ENCODE measurements at regions not wholly inside any gene's neighbourhood (a gene's known extent, or its start where the extent isn't known, plus 50 kb on each side); places are given as distances from the start of the nearest gene placed in this dataset.

DNA sequence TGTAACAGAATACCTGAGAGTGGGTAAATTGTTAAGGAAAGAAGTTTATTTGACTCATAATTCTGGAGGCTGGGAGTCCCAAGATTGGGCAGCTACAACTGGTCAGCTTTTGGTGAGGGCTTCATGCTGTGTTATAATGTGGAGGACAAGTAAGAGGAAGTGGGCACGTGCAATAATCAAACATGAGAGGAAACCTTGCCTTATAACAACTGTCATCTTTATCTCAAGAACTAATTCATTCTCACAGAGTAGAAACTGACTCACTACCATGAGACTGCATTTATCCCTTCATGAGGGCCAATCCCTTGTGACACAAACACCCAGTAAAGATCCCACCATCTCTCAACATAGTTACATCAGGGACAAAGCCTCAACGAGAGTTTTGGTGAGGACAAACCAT, 318.1 kb upstream of the NT5C1B start:
- POLR2A ChIA-PET: no interaction called here
- Histone ChIP-seq H3K9ac (ENCODE audit: insufficient read depth in 1 of 2, low read depth in 2 of 2, low read length in 2 of 2) (no peak overlapping the region), H3K27ac (ENCODE audit: extremely low read depth, low read depth, low read length) (no peak overlapping the region), H3K4me1 (replicated peaks in 1 of 2; ENCODE audit: control insufficient read depth in 2 of 2, insufficient read depth in 2 of 2, low read length in 2 of 2) (no peaks in the 10 kb centered on the region), H3K9me1 (ENCODE audit: control insufficient read depth, insufficient read depth, low read length) (no peaks in the 10 kb centered on the region), H2AFZ (ENCODE audit: low read depth, low read length) (no peak overlapping the region), H3K36me3 (ENCODE audit: control insufficient read depth, insufficient read depth, low read length) (no peaks in the 10 kb centered on the region), H3K4me3 (no peak overlapping the region), H4K20me1 (replicated peaks; ENCODE audit: control insufficient read depth, insufficient read depth, low read length) (no peaks in the 10 kb centered on the region), H3K9me3 (replicated peaks; ENCODE audit: control insufficient read depth, insufficient read depth, low read depth, low read length) (no peaks in the 10 kb centered on the region), H3K4me2 (ENCODE audit: insufficient read depth, low read length) (no peak overlapping the region), H3K79me2 (ENCODE audit: control insufficient read depth, insufficient read depth, low read length) (no peaks in the 10 kb centered on the region), H3K27me3 (ENCODE audit: control insufficient read depth in 2 of 2, insufficient read depth in 2 of 2, low read length in 2 of 2) (no peaks in the 10 kb centered on the region)
- 0% methylated on average over 2 of the region's 2 CpGs for WGBS (ENCODE audit: insufficient coverage, low coverage, missing lambda C conversion rate)
- DNase-seq (ENCODE audit: extremely low read depth in 1 of 4, low spot score in 3 of 4): no peak
- no peak for FAIRE-seq
- TF ChIP-seq, protein P1, sequence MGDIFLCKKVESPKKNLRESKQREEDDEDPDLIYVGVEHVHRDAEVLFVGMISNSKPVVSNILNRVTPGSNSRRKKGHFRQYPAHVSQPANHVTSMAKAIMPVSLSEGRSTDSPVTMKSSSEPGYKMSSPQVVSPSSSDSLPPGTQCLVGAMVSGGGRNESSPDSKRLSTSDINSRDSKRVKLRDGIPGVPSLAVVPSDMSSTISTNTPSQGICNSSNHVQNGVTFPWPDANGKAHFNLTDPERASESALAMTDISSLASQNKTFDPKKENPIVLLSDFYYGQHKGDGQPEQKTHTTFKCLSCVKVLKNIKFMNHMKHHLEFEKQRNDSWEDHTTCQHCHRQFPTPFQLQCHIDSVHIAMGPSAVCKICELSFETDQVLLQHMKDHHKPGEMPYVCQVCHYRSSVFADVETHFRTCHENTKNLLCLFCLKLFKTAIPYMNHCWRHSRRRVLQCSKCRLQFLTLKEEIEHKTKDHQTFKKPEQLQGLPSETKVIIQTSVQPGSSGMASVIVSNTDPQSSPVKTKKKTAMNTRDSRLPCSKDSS (IDR thresholded peaks at IDR 0.05; ENCODE audit: low read depth, partially characterized antibody): no peak
- no peak for TF ChIP-seq ZBTB8A (IDR thresholded peaks at IDR 0.05; ENCODE audit: partially characterized antibody)
- TF ChIP-seq JUND (IDR thresholded peaks at IDR 0.05; ENCODE audit: borderline replicate concordance, low read depth, low read length): no peak
- TF ChIP-seq JUND (tag; IDR thresholded peaks at IDR 0.05; ENCODE audit: borderline replicate concordance, low read depth, low read length): no peak
- no peak for TF ChIP-seq ARNT (IDR thresholded peaks at IDR 0.05)
- TF ChIP-seq RAD21 (CRISPR knock-in tag; conservative IDR thresholded peaks at IDR 0.05 in 1 of 2, IDR thresholded peaks at IDR 0.05 in 1 of 2): no peak
- TF ChIP-seq, protein P2, sequence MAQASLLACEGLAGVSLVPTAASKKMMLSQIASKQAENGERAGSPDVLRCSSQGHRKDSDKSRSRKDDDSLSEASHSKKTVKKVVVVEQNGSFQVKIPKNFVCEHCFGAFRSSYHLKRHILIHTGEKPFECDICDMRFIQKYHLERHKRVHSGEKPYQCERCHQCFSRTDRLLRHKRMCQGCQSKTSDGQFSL (CRISPR knock-in tag; IDR thresholded peaks at IDR 0.05): no peak
- TF ChIP-seq, protein P2 (tag; IDR thresholded peaks at IDR 0.05): no peak
- no peak for TF ChIP-seq FUS (optimal IDR thresholded peaks at IDR 0.05; ENCODE audit: low read depth, low read length)
- BruUV-seq (replicated peaks): no TSS peak
- in situ Hi-C loops (cut with MboI): no loop called here
- intact Hi-C loops (cut with micrococcal nuclease): no loop called here
- CTCF ChIA-PET (ENCODE audit: low intra/inter-chr PET ratio): no interaction called here
- no peak for ATAC-seq
